GM12891 (cell line): ENCODE measurements at regions not wholly inside any gene's neighbourhood (a gene's known extent, or its start where the extent isn't known, plus 50 kb on each side); places are given as distances from the start of the nearest gene placed in this dataset.

ENCODE experiments used
- POLR2A ChIP-seq: IDR thresholded peaks from 2 replicates; pipeline ENCODE4 v1.6.1; 2011; ENCODE audit warnings: low read depth, low read length, control low read depth
- POU2F2 ChIP-seq: IDR thresholded peaks from 2 replicates; pipeline ENCODE4 v1.6.1; 2011; ENCODE audit warnings: low read depth, mild to moderate bottlenecking, control low read depth, low read length, moderate library complexity
- TAF1 ChIP-seq: IDR thresholded peaks from 2 replicates; pipeline ENCODE4 v1.6.1; 2011; ENCODE audit warnings: low read depth, low read length, control low read depth

DNA sequence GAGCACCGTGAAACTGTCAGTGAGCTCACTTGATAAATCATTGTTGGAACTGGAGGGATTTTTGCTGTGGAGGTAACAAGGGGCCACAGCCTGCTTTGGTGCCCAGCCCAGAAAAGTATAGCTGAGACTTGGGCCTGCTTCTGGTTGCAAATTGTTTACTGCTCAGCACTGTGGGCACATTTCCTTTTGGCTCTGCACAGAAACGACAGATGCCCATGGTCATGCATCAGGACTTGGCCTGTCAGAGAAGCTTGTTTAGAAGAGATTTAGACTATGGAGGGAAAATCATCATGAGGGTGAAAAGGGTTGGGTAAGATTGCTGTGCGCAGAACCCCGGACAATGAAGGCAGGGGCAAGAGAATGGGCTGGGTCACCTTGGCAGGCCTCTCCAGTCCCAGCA is 286.1 kb upstream of the CTNNB1 start:
- TF ChIP-seq TAF1 (no peak), POLR2A (no peak), POU2F2 (no peak)
